ENCODE measurements at regions not wholly inside any gene's neighbourhood (a gene's known extent, or its start where the extent isn't known, plus 50 kb on each side); places are given as distances from the start of the nearest gene placed in this dataset.

- Histone ChIP-seq H3K9ac (ENCODE audit: low read depth in 1 of 2, low read length in 2 of 2) (no peak overlapping the region), H3K4me1 (ENCODE audit: control insufficient read depth in 2 of 2, insufficient read depth in 2 of 2, low read length in 2 of 2) (no peaks in the 10 kb centered on the region), H3K4me3 (ENCODE audit: low read length in 2 of 2) (no peak overlapping the region), H3K27ac (ENCODE audit: low read depth in 2 of 2, low read length in 2 of 2) (no peak overlapping the region), H3K9me3 (ENCODE audit: control insufficient read depth in 2 of 2, low read length in 2 of 2) (no peaks in the 10 kb centered on the region), H3K27me3 (ENCODE audit: control insufficient read depth in 2 of 2, insufficient read depth in 2 of 2, low read length in 2 of 2) (no peaks in the 10 kb centered on the region), H3K36me3 (ENCODE audit: control insufficient read depth in 2 of 2, insufficient read depth in 2 of 2, low read length in 2 of 2) (no peaks in the 10 kb centered on the region)
These were observed 51.5 kb upstream of the GPRIN3 start for GRCh38 chr4:89358935-89359638.

GRCh38 chr4:89357787-89358186 lies 50.2 kb upstream of the GPRIN3 start:
- Histone ChIP-seq H3K27ac (ENCODE audit: low read depth in 2 of 2, low read length in 2 of 2) (no peak overlapping the region), H3K27me3 (ENCODE audit: control insufficient read depth in 2 of 2, insufficient read depth in 2 of 2, low read length in 2 of 2) (no peaks in the 10 kb centered on the region), H3K9me3 (ENCODE audit: control insufficient read depth in 2 of 2, low read length in 2 of 2) (no peaks in the 10 kb centered on the region), H3K9ac (ENCODE audit: low read depth in 1 of 2, low read length in 2 of 2) (no peak overlapping the region), H3K4me3 (ENCODE audit: low read length in 2 of 2) (no peak overlapping the region), H3K4me1 (ENCODE audit: control insufficient read depth in 2 of 2, insufficient read depth in 2 of 2, low read length in 2 of 2) (no peaks in the 10 kb centered on the region), H3K36me3 (ENCODE audit: control insufficient read depth in 2 of 2, insufficient read depth in 2 of 2, low read length in 2 of 2) (no peaks in the 10 kb centered on the region)

Data from mucosa of rectum (tissue), 2 donors.